Endothelial cell of umbilical vein (primary cell): ENCODE measurements at regions not wholly inside any gene's neighbourhood (a gene's known extent, or its start where the extent isn't known, plus 50 kb on each side); places are given as distances from the start of the nearest gene placed in this dataset.
"Not testable (repeated sequence)": the region's sequence is repeated elsewhere in the genome, so short reads cannot be mapped to it uniquely, and the experiment has no call there.

Experiments used
- BruUV-seq: library from RNA; stranded (reverse); fragments of 400-500 nt; replicated peaks from 2 replicates; lab custom pipeline; 2021; lab: Mats Ljungman, UMichigan
- CTCF ChIA-PET: fragments of 300-600, 350-600 bp; sonication (Branson Sonifier 250); formaldehyde crosslinking; loops from one replicate; lab custom pipeline; 2021; ENCODE audit warnings: antibody characterized with exemption, inconsistent platforms; lab: Charles Lee
- POLR2A ChIA-PET: fragments of 300-600, 350-600 bp; sonication (Branson Sonifier 250); formaldehyde crosslinking; loops from one replicate; lab custom pipeline; 2021; ENCODE audit warnings: antibody characterized with exemption, inconsistent platforms; lab: Charles Lee
- DNase-seq: peaks from one replicate; pipeline ENCODE4 v3.0.0-alpha.2; 2011; ENCODE audit warnings: low read depth, low spot score
- FAIRE-seq: peaks from 2 replicates; lab custom pipeline; 2011; peaks lifted over from hg19 to GRCh38; lab: Jason Lieb, UNC
- H2AFZ ChIP-seq: 2 replicates; pipeline ENCODE4 v1.6.0; 2012; ENCODE audit warnings: low read depth, low read length, control low read depth, inconsistent platforms
- H3K27ac ChIP-seq: 2 replicates; pipeline ENCODE4 v1.5.1; 2011; ENCODE audit warnings: low read depth, mild to moderate bottlenecking, control low read depth, low read length, moderate library complexity; ENCODE audit not compliant: insufficient read depth
- H3K27me3 ChIP-seq, 2 experiments: 2 replicates each; pipeline versions ENCODE4 v1.6.0 to v1.6.1; 2011; ENCODE audit warnings: low read length in 2 of 2, mixed read lengths in 1 of 2; ENCODE audit not compliant: control insufficient read depth in 2 of 2, insufficient read depth in 2 of 2
- H3K36me3 ChIP-seq, 2 experiments: 2 replicates in 1 of 2; 3 replicates in 1 of 2; pipeline ENCODE4 v1.5.1; 2011; ENCODE audit warnings: low read length in 2 of 2, mild to moderate bottlenecking in 1 of 2, moderate library complexity in 1 of 2; ENCODE audit not compliant: control insufficient read depth in 2 of 2, insufficient read depth in 2 of 2; ENCODE audit errors: extremely low read depth in 1 of 2
- H3K4me1 ChIP-seq: 3 replicates; pipeline ENCODE4 v1.5.1; 2011; ENCODE audit warnings: mild to moderate bottlenecking, low read length; ENCODE audit not compliant: control insufficient read depth, insufficient read depth; ENCODE audit errors: extremely low read depth
- H3K4me2 ChIP-seq: 2 replicates; pipeline ENCODE4 v1.6.1; 2011; ENCODE audit warnings: low read length, control low read depth, mixed read lengths; ENCODE audit not compliant: insufficient read depth
- H3K4me3 ChIP-seq, 3 experiments: fragments of 200-600 bp in 1 of 3; sonication (generic), shearing (Covaris generic) in 1 of 3; replicated peaks in 1 of 3; 2 replicates each; pipeline ENCODE4 v1.5.1; 2011 to 2016; ENCODE audit warnings: control low read depth in 3 of 3, low read length in 3 of 3, mild to moderate bottlenecking in 2 of 3, inconsistent platforms in 1 of 3, low read depth in 1 of 3, moderate library complexity in 1 of 3; ENCODE audit not compliant: insufficient read depth in 1 of 3
- H3K79me2 ChIP-seq: 2 replicates; pipeline ENCODE4 v1.6.0; 2012; ENCODE audit warnings: low read length, inconsistent platforms; ENCODE audit not compliant: control insufficient read depth, insufficient read depth
- H3K9ac ChIP-seq: replicated peaks from 2 replicates; pipeline ENCODE3; 2011; ENCODE audit warnings: low read length, control low read depth; ENCODE audit not compliant: insufficient read depth; ENCODE audit errors: extremely low read depth
- H3K9me1 ChIP-seq: replicated peaks from 3 replicates; pipeline ENCODE4 v1.6.0; 2011; ENCODE audit warnings: mild to moderate bottlenecking, low read length; ENCODE audit not compliant: control insufficient read depth, insufficient read depth; ENCODE audit errors: extremely low read depth
- H3K9me3 ChIP-seq: replicated peaks from 2 replicates; pipeline ENCODE4 v1.5.1; 2012; ENCODE audit warnings: low read length, inconsistent platforms; ENCODE audit not compliant: control insufficient read depth, insufficient read depth
- H4K20me1 ChIP-seq: replicated peaks from 2 replicates; pipeline ENCODE3; 2011; ENCODE audit warnings: mild to moderate bottlenecking, low read length; ENCODE audit not compliant: control insufficient read depth, insufficient read depth; ENCODE audit errors: extremely low read depth
- dilution Hi-C: fragments of 300-500 bp; cut with MboI; formaldehyde crosslinking; loops from one replicate; pipeline ENCODE4 v1.15.0; 2019; ENCODE audit warnings: low sequenced_read_pairs; ENCODE audit not compliant: extremely low pct_ligation_motif_present
- intact Hi-C: fragments of 100-400 bp; cut with micrococcal nuclease; formaldehyde crosslinking; loops from one replicate; pipeline ENCODE4 v1.10.0; 2022

DNA sequence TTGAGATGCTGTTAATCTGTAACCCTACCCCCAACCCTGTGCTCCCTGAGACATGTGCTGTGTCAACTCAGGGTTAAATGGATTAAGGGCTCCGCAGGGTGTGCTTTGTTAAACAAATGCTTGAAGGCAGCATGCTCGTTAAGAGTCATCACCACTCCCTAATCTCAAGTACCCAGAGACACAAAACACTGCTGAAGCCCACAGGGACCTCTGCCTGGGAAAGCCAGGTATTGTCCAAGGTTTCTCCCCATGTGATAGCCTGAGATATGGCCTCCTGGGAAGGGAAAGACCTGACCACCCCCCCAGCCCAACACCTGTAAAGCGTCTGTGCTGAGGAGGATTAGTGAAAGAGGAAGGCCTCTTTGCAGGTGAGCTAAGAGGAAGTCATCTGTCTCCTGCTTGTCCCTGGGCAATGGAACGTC lies 76.0 kb upstream of the CCZ1B start:
- H2AFZ ChIP-seq, H3K9ac ChIP-seq, CTCF ChIA-PET, FAIRE-seq, H3K27ac ChIP-seq, POLR2A ChIA-PET, H3K9me3 ChIP-seq, H3K79me2 ChIP-seq, H3K4me2 ChIP-seq, H4K20me1 ChIP-seq, H3K4me3 ChIP-seq, H3K36me3 ChIP-seq, H3K4me1 ChIP-seq, DNase-seq, intact Hi-C loops, dilution Hi-C loops, BruUV-seq, H3K27me3 ChIP-seq, H3K9me1 ChIP-seq: not testable (repeated sequence)

DNA sequence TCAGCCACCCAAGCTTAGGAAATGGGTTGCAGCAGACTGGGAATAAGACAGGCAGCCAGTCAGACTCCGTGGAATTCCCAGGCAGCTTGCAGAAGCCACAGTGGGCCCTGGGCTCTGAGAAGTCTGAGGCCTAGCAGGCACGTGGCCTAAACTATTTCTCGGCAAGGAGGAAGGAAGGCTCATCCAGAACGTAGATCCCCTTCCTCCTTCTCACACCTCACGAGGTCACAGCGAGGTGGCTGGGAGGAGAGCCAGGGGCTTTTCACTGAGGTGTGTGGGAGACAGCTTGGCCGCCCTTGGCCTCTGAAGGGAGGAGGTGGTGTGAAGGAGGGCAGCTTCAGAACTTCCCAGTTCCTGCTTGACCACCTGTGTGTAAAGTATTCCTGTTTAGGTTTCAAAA lies 77.2 kb upstream of the CCZ1B start:
- dilution Hi-C loops, H3K9ac ChIP-seq, FAIRE-seq, H3K9me3 ChIP-seq, BruUV-seq, H3K4me1 ChIP-seq, H3K27me3 ChIP-seq, H3K79me2 ChIP-seq, H3K4me3 ChIP-seq, H3K36me3 ChIP-seq, H3K9me1 ChIP-seq, DNase-seq, POLR2A ChIA-PET, H4K20me1 ChIP-seq, H3K4me2 ChIP-seq, CTCF ChIA-PET, H2AFZ ChIP-seq, H3K27ac ChIP-seq, intact Hi-C loops: not testable (repeated sequence)

DNA sequence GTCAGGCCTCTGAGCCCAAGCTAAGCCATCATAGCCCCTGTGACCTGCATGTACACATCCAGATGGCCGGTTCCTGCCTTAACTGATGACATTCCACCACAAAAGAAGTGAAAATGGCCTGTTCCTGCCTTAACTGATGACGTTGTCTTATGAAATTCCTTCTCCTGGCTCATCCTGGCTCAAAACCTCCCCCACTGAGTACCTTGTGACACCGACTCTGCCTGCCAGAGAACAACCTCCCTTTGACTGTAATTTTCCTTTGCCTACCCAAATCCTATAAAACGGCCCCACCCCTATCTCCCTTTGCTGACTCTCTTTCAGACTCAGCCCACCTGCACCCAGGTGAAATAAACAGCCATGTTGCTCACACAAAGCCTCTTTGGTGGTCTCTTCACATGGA lies 77.7 kb upstream of the CCZ1B start:
- H3K27ac ChIP-seq, H3K9ac ChIP-seq, H3K79me2 ChIP-seq, H3K9me1 ChIP-seq, FAIRE-seq, CTCF ChIA-PET, H2AFZ ChIP-seq, H3K36me3 ChIP-seq, intact Hi-C loops, H3K4me1 ChIP-seq, H3K4me2 ChIP-seq, H3K27me3 ChIP-seq, BruUV-seq, POLR2A ChIA-PET, H3K4me3 ChIP-seq, DNase-seq, dilution Hi-C loops, H4K20me1 ChIP-seq, H3K9me3 ChIP-seq: not testable (repeated sequence)
